Astrocyte (in vitro differentiated cells and primary cell): ENCODE measurements at regions not wholly inside any gene's neighbourhood (a gene's known extent, or its start where the extent isn't known, plus 50 kb on each side); places are given as distances from the start of the nearest gene placed in this dataset.

ENCODE experiments used
- DNase-seq: peaks from one replicate; pipeline ENCODE4 v3.0.0-alpha.2; 2010; ENCODE audit warnings: low read depth
- FAIRE-seq: peaks from 2 replicates; lab custom pipeline; 2011; peaks lifted over from hg19 to GRCh38; lab: Jason Lieb, UNC
- H2AFZ ChIP-seq: 2 replicates; pipeline ENCODE4 v1.6.0; 2012; ENCODE audit warnings: low read depth, low read length, inconsistent platforms
- H3K27ac ChIP-seq: 2 replicates; pipeline ENCODE4 v1.5.1; 2011; ENCODE audit warnings: low read depth, low read length, inconsistent platforms
- H3K27me3 ChIP-seq: 2 replicates; pipeline ENCODE4 v1.6.0; 2011; ENCODE audit warnings: low read length, inconsistent platforms; ENCODE audit not compliant: insufficient read depth
- H3K36me3 ChIP-seq: 2 replicates; pipeline ENCODE4 v1.5.1; 2011; ENCODE audit warnings: low read length, inconsistent platforms; ENCODE audit not compliant: insufficient read depth
- H3K4me1 ChIP-seq: 2 replicates; pipeline ENCODE4 v1.5.1; 2011; ENCODE audit warnings: low read length, inconsistent platforms; ENCODE audit not compliant: insufficient read depth
- H3K4me2 ChIP-seq: 2 replicates; pipeline ENCODE4 v1.6.0; 2012; ENCODE audit warnings: low read length, inconsistent platforms
- H3K4me3 ChIP-seq: 2 replicates; pipeline ENCODE4 v1.5.1; 2011; ENCODE audit warnings: low read depth, mild to moderate bottlenecking, low read length, inconsistent platforms; ENCODE audit not compliant: insufficient read depth
- H3K79me2 ChIP-seq: 2 replicates; pipeline ENCODE4 v1.6.0; 2012; ENCODE audit warnings: mild to moderate bottlenecking, low read length, inconsistent platforms; ENCODE audit not compliant: insufficient read depth
- H3K9ac ChIP-seq: 2 replicates; pipeline ENCODE4 v1.6.0; 2012; ENCODE audit warnings: mild to moderate bottlenecking, low read length, inconsistent platforms
- H3K9me3 ChIP-seq: 2 replicates; pipeline ENCODE4 v1.5.1; 2012; ENCODE audit warnings: low read depth, mild to moderate bottlenecking, low read length, inconsistent platforms; ENCODE audit not compliant: insufficient read depth
- H4K20me1 ChIP-seq: 2 replicates; pipeline ENCODE4 v1.6.0; 2012; ENCODE audit warnings: low read length, inconsistent platforms; ENCODE audit not compliant: insufficient read depth
- H3K27ac Mint-ChIP-seq: one replicate; pipeline ENCODE4 v1.8.0; 2021; ENCODE audit warnings: mild to moderate bottlenecking, mixed read lengths; ENCODE audit not compliant: unreplicated experiment
- H3K27me3 Mint-ChIP-seq: one replicate; pipeline ENCODE4 v1.8.0; 2021; ENCODE audit warnings: low read depth, mixed read lengths; ENCODE audit not compliant: unreplicated experiment
- H3K36me3 Mint-ChIP-seq: one replicate; pipeline ENCODE4 v1.8.0; 2021; ENCODE audit warnings: low read depth, mixed read lengths; ENCODE audit not compliant: unreplicated experiment
- H3K4me1 Mint-ChIP-seq: one replicate; pipeline ENCODE4 v1.8.0; 2021; ENCODE audit warnings: low read depth, mixed read lengths; ENCODE audit not compliant: unreplicated experiment
- H3K4me3 Mint-ChIP-seq: one replicate; pipeline ENCODE4 v1.8.0; 2021; ENCODE audit warnings: mild to moderate bottlenecking, moderate library complexity, mixed read lengths; ENCODE audit not compliant: unreplicated experiment
- H3K9me3 Mint-ChIP-seq: one replicate; pipeline ENCODE4 v1.8.0; 2021; ENCODE audit warnings: mild to moderate bottlenecking, mixed read lengths; ENCODE audit not compliant: unreplicated experiment
- CTCF ChIP-seq: IDR thresholded peaks from 2 replicates; pipeline ENCODE4 v1.5.1; 2011; ENCODE audit warnings: low read depth, mild to moderate bottlenecking, inconsistent platforms, low read length, moderate library complexity; ENCODE audit not compliant: insufficient read depth
- EZH2 ChIP-seq: IDR thresholded peaks from 2 replicates; pipeline ENCODE4 v1.6.1; 2012; ENCODE audit warnings: mild to moderate bottlenecking, low read length, inconsistent platforms; ENCODE audit not compliant: insufficient read depth

GRCh38 chr3:188102861-188103547 is 51.0 kb upstream of the LPP start:
- no peak overlapping the region for H3K4me2 ChIP-seq
- no peak overlapping the region for H3K27ac ChIP-seq
- no peak for DNase-seq
- Mint-ChIP-seq H3K27ac (no peak overlapping the region), H3K4me1 (no peaks in the 10 kb centered on the region), H3K4me3 (no peak overlapping the region), H3K27me3 (peaks cover 10% of the 10 kb centered on the region), H3K36me3 (no peaks in the 10 kb centered on the region), H3K9me3 (peaks cover 3% of the 10 kb centered on the region)
- H3K36me3 ChIP-seq = no peaks in the 10 kb centered on the region
- H3K4me1 ChIP-seq = no peaks in the 10 kb centered on the region
- no peaks in the 10 kb centered on the region for H4K20me1 ChIP-seq
- H3K9ac ChIP-seq = no peak overlapping the region
- no peaks in the 10 kb centered on the region for H3K27me3 ChIP-seq
- no peaks in the 10 kb centered on the region for H3K9me3 ChIP-seq
- no peak overlapping the region for H3K4me3 ChIP-seq
- H2AFZ ChIP-seq = no peak overlapping the region
- no peak for TF ChIP-seq EZH2
- TF ChIP-seq CTCF = no peak
- FAIRE-seq = no peak
- no peaks in the 10 kb centered on the region for H3K79me2 ChIP-seq

- H4K20me1 ChIP-seq = no peaks in the 10 kb centered on the region
- H3K9ac ChIP-seq = no peak overlapping the region
- H3K9me3 ChIP-seq = no peaks in the 10 kb centered on the region
- FAIRE-seq (no peak), DNase-seq (no peak)
- no peak overlapping the region for H3K4me3 ChIP-seq
- H3K4me1 ChIP-seq = no peaks in the 10 kb centered on the region
- Mint-ChIP-seq H3K9me3 (peaks cover 3% of the 10 kb centered on the region), H3K27me3 (peaks cover 10% of the 10 kb centered on the region), H3K4me3 (no peak overlapping the region), H3K27ac (no peak overlapping the region), H3K4me1 (peaks cover 5% of the 10 kb centered on the region), H3K36me3 (no peaks in the 10 kb centered on the region)
- H3K27me3 ChIP-seq = no peaks in the 10 kb centered on the region
- no peak for TF ChIP-seq EZH2
- TF ChIP-seq CTCF = no peak
- no peaks in the 10 kb centered on the region for H3K36me3 ChIP-seq
- H3K27ac ChIP-seq = no peak overlapping the region
- no peak overlapping the region for H3K4me2 ChIP-seq
- no peak overlapping the region for H2AFZ ChIP-seq
- H3K79me2 ChIP-seq = no peaks in the 10 kb centered on the region
These were observed 49.9 kb upstream of the LPP start for GRCh38 chr3:188104050-188104449.
